Fibroblast of skin of scalp (primary cell): ENCODE measurements at regions not wholly inside any gene's neighbourhood (a gene's known extent, or its start where the extent isn't known, plus 50 kb on each side); places are given as distances from the start of the nearest gene placed in this dataset.

Experiments
- DNase-seq: peaks from one replicate; pipeline ENCODE4 v3.0.0-alpha.2; 2013

- peak; percentile 75 for DNase-seq
Measured at GRCh38 chr5:67315082-67315989, 118.7 kb upstream of the CD180 start.

GRCh38 chr5:67311701-67312100 lies 115.1 kb upstream of the CD180 start:
- no peak for DNase-seq

DNA sequence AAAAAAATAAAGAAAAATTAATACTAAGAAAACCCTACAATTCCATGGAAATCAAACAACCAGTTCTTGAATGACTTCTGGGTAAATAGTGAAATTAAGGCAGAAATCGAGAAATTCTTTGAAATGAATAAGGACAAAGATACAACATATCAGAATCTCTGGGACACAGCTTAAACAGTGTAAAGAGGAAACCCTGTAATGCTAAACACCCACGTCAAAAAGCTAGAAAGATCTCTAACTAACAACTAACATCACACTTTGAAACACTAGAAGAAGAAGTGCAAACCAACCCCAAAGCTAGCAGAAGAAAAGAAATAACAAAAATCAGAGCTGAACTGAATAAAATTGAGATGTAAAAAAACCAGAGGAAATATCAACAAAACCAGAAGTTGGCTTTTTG lies 114.6 kb upstream of the CD180 start:
- DNase-seq: no peak

DNA sequence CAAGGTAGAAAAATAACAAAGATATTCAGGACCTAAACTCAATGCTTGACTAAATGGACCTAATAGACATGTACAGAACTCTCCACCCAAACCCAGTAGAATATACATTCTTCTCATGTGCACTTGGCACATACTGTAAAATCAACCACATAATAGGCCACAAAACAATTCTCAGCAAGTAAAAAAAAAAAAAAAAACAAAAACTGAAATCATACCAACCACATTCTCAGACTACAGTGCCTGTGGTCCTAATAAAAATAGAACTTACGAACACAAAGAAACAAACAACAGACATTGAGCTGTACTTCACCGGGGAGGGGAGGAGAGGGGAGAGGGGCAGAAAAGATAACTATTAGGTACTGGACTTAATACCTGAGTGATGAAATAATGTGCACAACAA lies 114.1 kb upstream of the CD180 start:
- DNase-seq: no peak

DNA sequence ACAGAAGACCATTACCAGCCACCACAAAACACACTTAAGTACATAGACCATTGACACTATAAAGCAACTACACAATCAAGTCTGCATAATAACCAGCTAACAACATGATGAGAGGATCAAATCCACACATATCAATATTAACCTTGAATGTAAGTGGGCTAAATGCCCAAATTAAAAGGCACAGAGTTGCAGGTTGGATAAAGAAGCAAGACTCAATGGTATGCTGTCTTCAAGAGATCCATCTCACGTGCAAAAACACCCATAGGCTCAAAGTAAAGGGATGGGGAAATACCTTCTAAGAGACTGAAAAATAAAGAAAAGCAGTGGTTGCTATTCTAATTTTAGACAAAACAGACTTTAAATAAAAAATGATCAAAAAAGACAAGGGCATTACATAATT lies 113.6 kb upstream of the CD180 start:
- DNase-seq: no peak

GRCh38 chr5:67308988-67309688 lies 112.5 kb upstream of the CD180 start:
- no peak for DNase-seq

- DNase-seq: peak; percentile 37
Measured at GRCh38 chr5:67306965-67307607, 110.5 kb upstream of the CD180 start.

- no peak for DNase-seq
Measured at GRCh38 chr5:67305913-67306710, 109.5 kb upstream of the CD180 start.

DNA sequence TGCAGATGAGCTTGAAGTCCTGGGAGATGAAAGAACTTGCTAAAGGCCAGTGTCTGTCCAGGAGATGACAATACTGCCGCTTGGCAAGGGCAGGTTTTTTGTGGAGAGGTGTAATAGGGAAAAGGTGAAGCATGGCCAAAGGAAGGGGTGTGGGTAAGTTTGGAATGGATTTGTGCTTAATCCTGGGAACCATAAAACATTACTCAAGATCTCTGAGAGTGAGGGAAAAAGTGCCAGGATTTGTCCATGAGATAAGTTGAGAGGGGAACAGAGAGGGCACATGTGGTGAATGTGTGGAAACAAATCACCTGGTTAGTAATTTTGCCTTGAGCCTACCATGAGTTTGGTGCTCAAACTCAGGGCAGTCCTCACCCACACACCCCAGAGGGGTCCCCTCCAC lies 108.8 kb upstream of the CD180 start:
- DNase-seq: no peak

- peak; percentile 53 for DNase-seq
Measured at GRCh38 chr5:67303356-67303755, 106.8 kb upstream of the CD180 start.

GRCh38 chr5:67301285-67301903 lies 104.8 kb upstream of the CD180 start:
- peak; percentile 96 for DNase-seq

DNA sequence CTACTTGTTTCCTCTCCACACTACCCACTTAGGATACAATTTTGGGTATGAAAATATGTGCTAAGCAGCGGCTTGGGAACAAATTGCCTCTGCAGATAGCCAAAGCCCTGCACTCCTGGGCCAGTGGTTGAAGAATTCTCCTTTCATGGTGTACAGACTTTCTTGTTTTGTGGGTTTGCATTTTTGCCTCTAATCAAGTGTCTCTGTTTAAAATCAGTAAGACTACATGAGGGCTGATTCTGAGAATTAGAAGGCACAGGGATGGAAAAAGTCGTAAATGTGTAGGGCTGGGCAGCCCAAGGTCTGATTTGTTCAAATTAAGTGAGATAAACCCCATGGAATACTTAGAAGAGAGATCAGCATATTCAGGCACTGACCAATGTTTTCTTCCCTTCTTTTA lies 103.7 kb upstream of the CD180 start:
- DNase-seq: no peak

- peak; percentile 75 for DNase-seq
Measured at GRCh38 chr5:67299231-67299735, 102.7 kb upstream of the CD180 start.

DNA sequence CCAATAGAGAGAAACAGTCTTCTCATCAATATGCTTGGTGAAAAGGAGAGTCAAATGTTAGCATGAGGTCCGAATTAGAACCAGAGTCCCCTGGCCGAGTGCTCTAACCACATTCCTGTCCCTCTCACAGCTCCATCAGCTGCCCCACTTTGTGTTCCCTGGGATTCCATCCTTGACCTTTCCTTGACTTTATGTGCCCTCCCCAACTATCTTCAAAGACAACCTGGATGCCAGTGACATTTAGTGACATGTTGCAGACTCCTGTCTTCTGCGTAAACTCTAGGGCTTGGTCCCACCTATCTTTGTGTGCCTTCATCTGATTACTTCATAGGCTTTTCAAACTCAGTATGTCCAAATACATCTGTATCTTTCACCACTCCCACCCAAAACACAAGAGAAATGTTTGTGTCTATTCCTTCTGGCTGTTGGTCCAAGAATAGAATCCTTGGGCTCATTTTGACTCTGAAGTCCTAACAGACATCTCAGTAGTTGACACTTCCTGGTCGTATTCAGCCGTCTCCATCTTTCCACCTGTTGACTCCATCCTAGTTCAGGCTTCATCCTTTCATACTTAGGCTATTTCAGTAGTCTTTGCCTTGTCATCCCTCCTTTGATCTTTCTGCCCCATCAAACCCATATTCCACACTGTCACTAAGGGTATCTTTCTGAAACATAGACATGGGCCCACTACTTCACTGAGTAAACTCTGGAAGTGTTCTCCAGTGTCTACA lies 101.4 kb upstream of the CD180 start:
- no peak for DNase-seq

DNA sequence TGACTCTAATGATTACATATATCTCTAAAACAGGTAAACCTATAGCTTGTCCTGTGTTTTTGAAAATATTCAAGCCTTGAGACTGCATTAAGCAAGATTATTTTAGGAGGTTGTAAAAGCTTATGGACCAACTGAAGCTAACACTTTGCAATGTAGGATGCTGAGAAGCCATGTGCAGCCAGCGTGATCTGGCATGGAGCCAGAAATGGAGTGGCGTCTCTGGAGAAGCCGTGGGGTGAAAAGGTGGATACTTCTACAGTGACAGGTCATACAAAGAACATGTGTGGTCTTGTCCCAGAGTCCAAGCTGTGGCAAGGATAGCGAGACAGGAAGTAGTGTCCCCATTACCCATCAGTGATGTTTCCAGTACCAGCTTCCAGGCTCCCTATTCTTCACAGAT lies 100.8 kb upstream of the CD180 start:
- no peak for DNase-seq

DNA sequence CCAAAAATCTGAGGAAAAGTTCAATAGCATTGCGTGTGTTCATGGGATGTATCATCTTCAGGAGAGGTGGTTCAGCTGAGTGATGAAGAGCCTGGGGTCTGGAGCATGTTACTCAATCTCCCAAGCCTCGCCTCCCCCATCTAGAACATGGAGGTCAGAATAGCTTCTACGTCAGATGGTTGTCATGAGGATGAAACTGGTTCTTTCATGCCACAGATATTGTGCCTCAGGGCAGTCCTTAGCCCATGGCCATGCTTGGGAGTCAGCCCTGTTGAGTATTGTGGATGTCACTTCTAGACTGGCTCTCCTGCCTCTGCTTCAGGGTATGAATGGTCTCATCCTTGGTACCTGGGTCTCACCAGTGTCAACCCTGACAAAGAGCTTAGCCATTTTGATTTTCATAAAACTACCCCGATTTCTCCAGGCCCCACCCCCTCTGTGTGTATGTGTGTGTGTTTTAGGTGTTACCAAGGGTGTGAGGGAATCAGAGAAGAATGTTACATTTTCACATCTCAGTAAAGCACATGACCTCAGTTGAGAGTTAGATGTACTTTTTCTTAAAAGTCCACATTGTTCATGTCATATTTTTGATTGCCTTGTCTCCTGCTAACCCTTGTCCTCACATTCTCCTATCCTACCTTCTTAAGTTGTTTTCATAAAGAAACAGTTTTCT lies 97.8 kb upstream of the CD180 start:
- DNase-seq: no peak

GRCh38 chr5:67293226-67293625 lies 96.6 kb upstream of the CD180 start:
- no peak for DNase-seq

DNA sequence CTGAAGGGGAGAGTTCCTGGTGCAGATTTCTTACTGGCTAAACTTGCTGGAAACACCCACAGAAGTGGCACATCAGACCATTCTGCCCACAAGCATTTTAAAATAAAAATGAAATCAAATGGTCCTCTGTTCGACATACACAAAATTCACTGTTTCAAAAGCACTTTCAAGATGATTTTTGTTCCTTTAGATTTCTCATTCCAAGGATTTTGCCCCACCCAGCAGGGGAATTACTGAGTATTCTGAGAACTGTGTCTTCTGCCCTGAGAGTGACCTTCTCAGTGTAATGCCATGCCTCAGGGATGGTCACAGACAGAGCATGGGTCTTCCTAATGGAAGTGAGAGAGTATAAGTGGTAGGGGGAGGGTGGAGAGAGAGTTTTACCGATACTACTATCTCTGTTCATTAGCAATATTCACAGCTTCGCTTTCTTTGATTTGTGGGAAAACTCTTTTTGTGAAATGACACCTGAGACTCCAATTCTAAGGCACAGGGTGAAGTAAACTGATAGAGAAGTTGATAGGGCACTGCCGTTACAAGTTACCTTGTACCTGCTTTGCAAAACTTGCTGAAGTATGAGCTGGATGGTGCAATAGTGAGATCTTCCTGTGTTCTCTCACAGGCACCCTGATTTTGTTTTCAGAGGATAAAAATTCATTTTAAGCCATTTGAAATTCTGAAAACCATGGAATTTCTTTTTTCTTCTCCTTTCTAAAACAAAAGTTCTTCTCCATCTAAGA lies 95.8 kb upstream of the CD180 start:
- no peak for DNase-seq

GRCh38 chr5:67291671-67292070 lies 95.1 kb upstream of the CD180 start:
- no peak for DNase-seq

- no peak for DNase-seq
Measured at GRCh38 chr5:67291066-67291465, 94.5 kb upstream of the CD180 start.
